Upper lobe of right lung (tissue), 1 donor: ENCODE measurements at regions not wholly inside any gene's neighbourhood (a gene's known extent, or its start where the extent isn't known, plus 50 kb on each side); places are given as distances from the start of the nearest gene placed in this dataset.

Source experiments
- ATAC-seq: fragments of 200-7000 bp; cut with Tn5 transposase; one replicate; pipeline ENCODE4 v1.9.1; 2020; ENCODE audit warnings: mild to moderate bottlenecking, moderate library complexity
- DNase-seq: peaks from one replicate; pipeline ENCODE4 v3.0.0-alpha.2; 2020
- H3K27ac ChIP-seq: fragments of 200-600 bp; one replicate; pipeline ENCODE4 v1.8.0; 2022
- H3K27me3 ChIP-seq: fragments of 200-600 bp; one replicate; pipeline ENCODE4 v1.8.0; 2022; ENCODE audit warnings: mild to moderate bottlenecking
- H3K36me3 ChIP-seq: fragments of 200-600 bp; one replicate; pipeline ENCODE4 v1.8.0; 2022
- H3K4me1 ChIP-seq: fragments of 200-600 bp; one replicate; pipeline ENCODE4 v1.8.0; 2022
- H3K4me3 ChIP-seq: fragments of 200-600 bp; one replicate; pipeline ENCODE4 v1.8.0; 2022; ENCODE audit warnings: mild to moderate bottlenecking
- H3K9me3 ChIP-seq: fragments of 200-600 bp; one replicate; pipeline ENCODE4 v1.8.0; 2022
- intact Hi-C: fragments of 100-400 bp; cut with DNase I; formaldehyde crosslinking; loops from one replicate; pipeline ENCODE4 v1.11.0; 2022
- TF ChIP-seq, protein P1 (sequence below): fragments of 200-600 bp; IDR thresholded peaks from one replicate; pipeline ENCODE4 v1.8.0; 2022; ENCODE audit warnings: antibody characterized with exemption
- donor health status: DM: no; HTN: yes; CAD: no; lungs with severe emphysema.

DNA sequence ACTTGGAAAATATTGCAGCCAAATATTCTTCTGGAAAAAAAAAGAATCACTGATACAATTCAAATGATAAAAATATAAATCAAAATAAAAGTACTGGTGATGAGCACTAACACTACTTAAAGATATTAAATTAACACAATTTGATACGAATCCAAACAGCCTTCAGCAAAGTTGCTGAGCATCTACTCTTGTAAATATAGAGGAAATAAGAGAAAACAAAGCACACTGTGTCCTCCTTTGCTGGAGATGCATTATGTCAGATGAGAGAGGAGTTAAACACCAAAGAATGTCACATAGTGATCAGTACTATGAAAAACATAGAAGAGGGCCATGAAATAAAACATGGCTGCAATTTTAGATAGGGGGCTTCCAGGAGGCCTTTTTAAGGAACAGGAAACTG lies 177.4 kb upstream of the RNPC3 start:
- ATAC-seq: no peak
- Histone ChIP-seq H3K4me3 (no peak overlapping the region), H3K4me1 (no peaks in the 10 kb centered on the region), H3K27me3 (no peaks in the 10 kb centered on the region), H3K9me3 (no peaks in the 10 kb centered on the region), H3K36me3 (no peaks in the 10 kb centered on the region), H3K27ac (no peak overlapping the region)
- no peak for DNase-seq
- intact Hi-C loops: no loop called here
- TF ChIP-seq, protein P1, sequence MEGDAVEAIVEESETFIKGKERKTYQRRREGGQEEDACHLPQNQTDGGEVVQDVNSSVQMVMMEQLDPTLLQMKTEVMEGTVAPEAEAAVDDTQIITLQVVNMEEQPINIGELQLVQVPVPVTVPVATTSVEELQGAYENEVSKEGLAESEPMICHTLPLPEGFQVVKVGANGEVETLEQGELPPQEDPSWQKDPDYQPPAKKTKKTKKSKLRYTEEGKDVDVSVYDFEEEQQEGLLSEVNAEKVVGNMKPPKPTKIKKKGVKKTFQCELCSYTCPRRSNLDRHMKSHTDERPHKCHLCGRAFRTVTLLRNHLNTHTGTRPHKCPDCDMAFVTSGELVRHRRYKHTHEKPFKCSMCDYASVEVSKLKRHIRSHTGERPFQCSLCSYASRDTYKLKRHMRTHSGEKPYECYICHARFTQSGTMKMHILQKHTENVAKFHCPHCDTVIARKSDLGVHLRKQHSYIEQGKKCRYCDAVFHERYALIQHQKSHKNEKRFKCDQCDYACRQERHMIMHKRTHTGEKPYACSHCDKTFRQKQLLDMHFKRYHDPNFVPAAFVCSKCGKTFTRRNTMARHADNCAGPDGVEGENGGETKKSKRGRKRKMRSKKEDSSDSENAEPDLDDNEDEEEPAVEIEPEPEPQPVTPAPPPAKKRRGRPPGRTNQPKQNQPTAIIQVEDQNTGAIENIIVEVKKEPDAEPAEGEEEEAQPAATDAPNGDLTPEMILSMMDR: no peak

DNA sequence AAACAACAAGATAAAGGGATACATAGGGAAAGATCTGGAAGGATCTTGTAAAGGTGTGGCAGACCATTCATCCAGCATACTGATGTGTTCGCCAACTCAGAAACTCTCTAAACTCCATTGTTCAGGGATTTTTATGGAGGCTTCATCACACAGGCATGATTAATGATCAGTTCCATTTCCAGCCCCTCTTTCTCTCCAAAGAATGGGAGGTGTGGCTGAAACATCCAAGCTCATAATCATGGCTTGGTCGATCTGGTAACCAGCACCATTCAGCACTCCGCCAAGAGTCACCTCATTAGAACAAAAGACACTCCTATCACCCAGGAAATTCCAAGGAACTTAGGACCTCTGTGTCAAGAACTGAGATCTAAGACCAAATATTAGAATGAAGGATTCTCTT lies 180.6 kb upstream of the RNPC3 start:
- DNase-seq: no peak
- Histone ChIP-seq H3K27ac (no peak overlapping the region), H3K4me3 (no peak overlapping the region), H3K9me3 (no peaks in the 10 kb centered on the region), H3K36me3 (no peaks in the 10 kb centered on the region), H3K4me1 (no peaks in the 10 kb centered on the region), H3K27me3 (no peaks in the 10 kb centered on the region)
- ATAC-seq: no peak
- TF ChIP-seq, protein P1: no peak
- intact Hi-C loops: no loop called here

- TF ChIP-seq, protein P1: no peak
- no peak for DNase-seq
- H3K27me3 ChIP-seq: no peaks in the 10 kb centered on the region
- ATAC-seq: no peak
- no peaks in the 10 kb centered on the region for H3K9me3 ChIP-seq
- no peaks in the 10 kb centered on the region for H3K4me1 ChIP-seq
- H3K27ac ChIP-seq: no peak overlapping the region
- no peak overlapping the region for H3K4me3 ChIP-seq
- no peaks in the 10 kb centered on the region for H3K36me3 ChIP-seq
- intact Hi-C loops: no loop called here
These were observed 184.1 kb upstream of the RNPC3 start for GRCh38 chr1:103341377-103341880.

DNA sequence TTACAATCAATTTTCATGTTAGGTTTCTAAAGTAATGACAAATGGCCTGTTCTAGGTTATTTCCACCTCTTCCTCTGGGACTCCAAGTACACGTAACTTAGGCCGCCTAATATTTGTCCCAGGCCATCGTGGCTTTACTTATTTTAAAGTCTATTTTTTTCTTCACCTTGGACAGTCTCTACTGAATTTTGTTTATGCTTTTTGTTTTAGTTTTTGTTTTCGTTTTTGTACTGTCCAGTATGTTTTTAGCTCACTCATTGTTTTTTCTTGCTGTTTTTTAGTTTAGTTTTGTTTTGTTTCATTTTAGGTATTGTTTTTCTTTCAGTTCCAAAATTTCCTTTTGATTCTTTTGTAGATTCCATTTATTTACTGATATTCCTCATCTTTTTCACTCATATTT lies 187.7 kb upstream of the RNPC3 start:
- DNase-seq: no peak
- TF ChIP-seq, protein P1: no peak
- intact Hi-C loops: no loop called here
- Histone ChIP-seq H3K4me1 (no peaks in the 10 kb centered on the region), H3K27me3 (no peaks in the 10 kb centered on the region), H3K27ac (no peak overlapping the region), H3K36me3 (no peaks in the 10 kb centered on the region), H3K9me3 (no peaks in the 10 kb centered on the region), H3K4me3 (no peak overlapping the region)
- ATAC-seq: no peak

GRCh38 chr1:103336408-103336807 lies 189.1 kb upstream of the RNPC3 start:
- no peaks in the 10 kb centered on the region for H3K36me3 ChIP-seq
- H3K27me3 ChIP-seq: no peaks in the 10 kb centered on the region
- no peaks in the 10 kb centered on the region for H3K4me1 ChIP-seq
- no peak for DNase-seq
- ATAC-seq: no peak
- H3K27ac ChIP-seq: no peak overlapping the region
- no peaks in the 10 kb centered on the region for H3K9me3 ChIP-seq
- intact Hi-C loops: no loop called here
- no peak overlapping the region for H3K4me3 ChIP-seq
- TF ChIP-seq, protein P1: no peak

- ATAC-seq (no peak), DNase-seq (no peak)
- TF ChIP-seq, protein P1: no peak
- Histone ChIP-seq H3K27me3 (no peaks in the 10 kb centered on the region), H3K27ac (no peak overlapping the region), H3K9me3 (no peaks in the 10 kb centered on the region), H3K4me1 (no peaks in the 10 kb centered on the region), H3K36me3 (no peaks in the 10 kb centered on the region), H3K4me3 (no peak overlapping the region)
- intact Hi-C loops: no loop called here
These were observed 192.4 kb upstream of the RNPC3 start for GRCh38 chr1:103333141-103333540.
